ENCODE measurements at regions not wholly inside any gene's neighbourhood (a gene's known extent, or its start where the extent isn't known, plus 50 kb on each side); places are given as distances from the start of the nearest gene placed in this dataset.

- DNase-seq = no peak
Measured at GRCh38 chr7:46549892-46550639, 629.0 kb upstream of the IGFBP3 start.

DNA sequence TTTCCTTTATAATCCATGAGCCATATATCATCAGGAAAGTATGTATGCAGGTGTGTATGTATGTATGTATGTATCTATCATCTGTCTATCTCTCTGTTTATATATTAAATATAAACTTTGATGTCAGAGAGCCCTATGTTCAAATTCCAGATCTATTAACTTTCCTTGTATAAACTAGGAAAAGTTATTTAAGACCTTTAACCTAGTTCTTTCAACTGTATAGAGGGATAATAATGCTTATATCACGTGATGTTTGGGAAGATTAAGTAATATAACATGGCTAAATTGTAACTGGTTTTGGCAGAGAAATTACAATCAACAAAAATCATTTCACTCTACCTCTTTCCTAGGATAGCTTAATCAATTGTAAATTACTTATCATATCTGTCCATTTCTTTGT, 628.3 kb upstream of the IGFBP3 start:
- no peak for DNase-seq

- DNase-seq = no peak
Measured at GRCh38 chr7:46547044-46547443, 626.0 kb upstream of the IGFBP3 start.

DNA sequence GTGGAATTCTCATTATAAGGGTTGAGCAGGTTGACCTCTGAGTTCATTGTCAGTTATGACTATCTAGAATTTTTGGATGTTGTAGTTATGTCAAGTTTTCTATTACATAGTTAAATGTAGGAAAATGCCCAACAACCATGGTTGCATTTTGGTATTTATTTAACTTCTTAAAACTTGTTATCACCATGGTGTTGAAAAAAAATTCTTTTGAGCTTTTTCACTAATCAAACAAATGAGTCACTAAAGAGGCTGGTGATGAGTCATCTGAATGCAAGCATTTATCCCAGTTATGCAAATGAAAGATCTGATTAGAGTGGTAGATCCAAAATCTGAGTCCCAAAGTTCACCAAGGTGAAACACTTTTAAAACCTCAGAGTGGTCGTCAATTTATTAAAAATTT, 624.7 kb upstream of the IGFBP3 start:
- no peak for DNase-seq

DNA sequence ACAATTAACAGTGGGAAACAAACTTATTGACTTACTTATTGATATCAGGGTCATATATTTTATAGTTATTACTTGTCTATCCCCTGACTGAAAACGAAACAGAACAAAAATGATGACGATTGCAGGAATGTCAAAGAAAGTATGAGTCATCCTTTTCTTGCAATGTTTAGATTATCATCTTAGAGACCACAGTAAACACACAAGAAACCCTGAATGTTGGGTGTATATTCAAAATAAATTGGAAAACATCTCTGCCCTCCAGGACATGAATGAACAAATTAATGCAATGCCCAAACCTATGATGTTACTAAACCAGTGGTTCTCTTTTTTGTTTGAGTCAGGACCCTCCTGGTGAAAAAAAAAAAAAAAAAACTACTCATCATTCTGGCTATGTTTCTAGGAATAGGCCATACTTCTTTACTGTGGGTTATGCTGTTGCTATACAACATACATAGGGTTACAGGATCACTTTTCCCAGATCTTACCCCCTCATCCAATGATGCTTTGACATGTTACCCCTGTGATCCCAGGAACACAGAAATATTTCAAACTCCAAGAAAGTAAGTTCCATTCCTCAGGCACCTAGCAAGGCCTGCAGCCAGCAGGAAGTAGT, 623.4 kb upstream of the IGFBP3 start:
- no peak for DNase-seq

- DNase-seq = no peak
Measured at GRCh38 chr7:46542076-46542475, 621.0 kb upstream of the IGFBP3 start.

- no peak for DNase-seq
Measured at GRCh38 chr7:46539892-46540483, 618.9 kb upstream of the IGFBP3 start.

- no peak for DNase-seq
Measured at GRCh38 chr7:46537191-46537905, 616.3 kb upstream of the IGFBP3 start.

DNA sequence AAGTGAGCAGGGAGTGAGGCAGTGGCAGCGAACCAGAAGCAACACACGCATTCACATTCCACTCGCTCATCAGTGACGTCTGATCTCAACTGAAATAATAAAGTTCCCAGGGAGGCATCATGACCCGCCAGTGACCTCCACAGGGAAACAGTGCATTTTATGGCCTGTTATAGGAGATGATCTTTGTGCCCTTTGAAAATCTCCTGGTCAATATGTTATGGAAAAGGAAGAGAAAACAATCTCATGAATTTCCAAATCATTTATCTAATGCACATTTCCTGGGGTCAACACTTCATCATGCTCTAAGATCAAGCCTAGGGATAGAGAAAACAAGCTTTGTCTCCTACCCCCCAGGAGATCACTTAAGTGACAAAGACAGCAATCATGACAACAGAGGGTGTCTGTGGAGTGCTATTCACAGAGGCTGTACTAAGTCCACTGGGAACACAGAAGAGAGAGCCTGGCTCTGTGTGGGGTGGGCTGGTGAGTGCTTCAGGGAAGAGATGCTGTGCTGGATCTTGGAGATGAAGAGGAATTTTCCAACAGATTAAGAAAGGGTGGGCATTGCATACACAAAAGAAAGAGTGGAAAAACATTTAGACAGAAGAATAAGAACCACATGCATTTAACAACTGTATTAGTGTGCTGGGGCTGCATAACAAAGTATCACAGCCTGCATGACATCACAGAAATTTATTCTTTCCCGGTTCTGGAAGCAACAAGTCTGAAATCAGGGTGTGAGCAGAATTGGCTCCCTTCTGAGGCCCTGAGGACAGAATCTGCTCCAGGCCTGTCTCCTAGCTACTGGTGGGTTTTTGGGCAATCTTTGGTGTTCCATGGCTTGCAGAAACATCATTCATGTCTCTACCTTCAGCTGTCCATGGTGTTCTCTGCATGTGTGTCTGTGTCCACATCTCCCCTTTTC, 613.9 kb upstream of the IGFBP3 start:
- DNase-seq = no peak

- no peak for DNase-seq
Measured at GRCh38 chr7:46533946-46534345, 612.9 kb upstream of the IGFBP3 start.

GRCh38 chr7:46532571-46532970, 611.5 kb upstream of the IGFBP3 start:
- no peak for DNase-seq

DNA sequence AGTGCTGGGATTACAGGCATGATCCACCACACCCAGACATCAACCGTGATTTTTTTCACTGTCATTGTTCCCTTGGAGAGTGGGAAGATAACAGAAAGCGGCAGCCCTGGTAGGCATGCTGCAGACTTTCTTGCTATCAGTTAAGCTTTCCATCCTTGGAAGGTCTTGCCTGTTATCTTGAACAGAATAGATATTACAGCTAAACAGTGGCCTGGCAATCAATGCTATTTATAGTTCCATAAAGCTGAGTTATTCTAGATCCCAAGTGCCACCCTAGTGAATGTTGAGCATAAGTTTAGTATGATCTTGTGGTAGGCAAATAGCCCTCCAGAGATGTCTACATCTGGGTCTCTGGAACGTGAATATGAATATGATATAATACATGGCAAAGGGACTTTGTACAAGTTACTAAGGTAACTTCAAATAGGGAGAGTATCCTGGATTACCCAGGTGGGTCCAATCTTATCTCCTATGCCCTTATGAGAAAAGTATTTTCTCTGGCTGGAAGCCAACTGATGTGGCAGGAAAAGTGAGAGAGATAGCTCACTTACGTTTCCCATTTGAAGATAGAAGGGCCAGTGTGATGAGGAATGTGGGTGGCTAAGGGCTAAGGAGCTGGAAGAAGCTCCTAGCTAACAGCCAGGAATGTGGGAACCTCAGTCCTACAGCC, 609.1 kb upstream of the IGFBP3 start:
- DNase-seq = no peak

DNA sequence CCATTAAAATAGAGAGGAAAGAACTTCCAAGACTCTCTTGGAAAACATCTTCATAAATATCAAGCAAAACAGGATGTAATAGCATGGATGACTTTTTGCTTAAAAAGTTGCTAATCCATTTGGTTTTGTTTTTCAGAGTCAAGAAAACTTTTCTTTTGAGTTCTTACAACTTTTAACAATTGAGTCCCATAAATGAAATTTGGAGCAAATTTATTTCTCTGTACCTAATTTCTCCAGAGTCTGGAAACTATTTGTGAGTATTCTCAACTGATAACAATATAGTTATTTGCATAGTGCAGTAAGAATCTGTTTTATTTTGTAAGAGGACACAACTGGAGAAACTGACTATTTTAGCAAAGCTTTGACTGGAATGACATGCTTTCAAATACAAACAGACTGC, 606.3 kb upstream of the IGFBP3 start:
- DNase-seq = no peak

- no peak for DNase-seq
Measured at GRCh38 chr7:46525876-46526275, 604.8 kb upstream of the IGFBP3 start.

DNA sequence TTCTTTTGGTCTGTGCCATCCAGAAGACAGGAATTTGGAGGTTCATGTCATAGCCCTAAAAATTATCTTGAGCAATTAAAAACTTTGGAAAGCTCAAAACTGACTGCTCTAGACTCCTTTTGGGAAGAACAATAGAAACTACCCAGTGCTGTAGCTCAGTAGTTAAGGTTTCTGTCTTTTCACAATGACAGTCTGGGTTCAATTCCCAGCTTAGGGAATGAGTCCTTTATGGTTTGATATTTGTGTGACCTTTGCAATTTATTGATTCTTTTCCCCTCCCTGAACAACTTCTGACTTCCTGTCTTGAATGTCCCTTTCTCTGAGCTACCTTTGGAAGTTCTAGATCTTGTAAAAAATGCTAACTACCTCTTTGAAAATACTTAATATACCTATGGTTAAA, 603.3 kb upstream of the IGFBP3 start:
- DNase-seq = no peak

DNA sequence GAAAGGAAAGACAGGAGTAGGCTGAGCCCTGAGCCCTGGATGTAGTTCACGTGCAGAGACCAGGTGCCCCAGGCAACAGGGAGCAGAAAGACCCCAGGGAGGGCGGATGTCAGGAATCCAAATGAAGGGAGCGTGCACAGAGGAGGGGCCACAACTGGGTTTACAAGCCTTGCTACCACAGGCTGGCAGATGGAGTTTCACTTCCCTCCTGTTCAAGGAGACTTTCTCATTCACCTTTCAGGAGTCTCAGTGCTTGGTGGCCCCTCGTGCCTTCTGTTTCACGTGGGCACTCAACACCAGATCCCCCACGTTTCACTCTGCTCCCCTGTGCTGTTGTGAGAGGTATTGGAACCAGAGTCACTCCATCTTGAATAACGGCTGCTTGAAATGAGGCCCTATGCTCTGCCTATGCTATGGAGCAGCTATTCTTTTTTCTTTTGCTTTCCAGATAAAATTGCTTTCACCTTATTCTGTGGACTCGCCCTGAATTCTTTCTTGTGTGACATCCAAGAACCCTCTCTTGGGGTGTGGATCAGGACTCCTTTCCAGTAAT, 601.4 kb upstream of the IGFBP3 start:
- no peak for DNase-seq

DNA sequence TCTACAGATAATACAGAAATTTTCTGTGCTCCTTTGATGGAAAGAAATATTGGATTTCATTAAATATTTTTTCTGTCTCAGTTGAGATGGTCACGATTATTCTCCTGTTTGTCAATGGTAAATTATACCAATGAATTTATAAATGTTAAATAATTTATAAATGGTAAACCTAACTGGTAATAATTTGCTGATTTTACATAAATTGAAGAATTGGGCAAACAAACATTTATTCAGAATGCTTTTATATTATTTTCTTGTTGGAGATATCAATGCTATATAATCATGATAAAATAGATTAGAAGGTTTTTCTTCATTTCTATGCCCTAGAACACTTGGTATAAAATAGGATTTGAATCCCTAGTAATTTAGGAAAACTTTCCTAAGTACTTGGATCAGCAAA, 597.6 kb upstream of the IGFBP3 start:
- no peak for DNase-seq

- DNase-seq = no peak
Measured at GRCh38 chr7:46515844-46516590, 594.9 kb upstream of the IGFBP3 start.

DNA sequence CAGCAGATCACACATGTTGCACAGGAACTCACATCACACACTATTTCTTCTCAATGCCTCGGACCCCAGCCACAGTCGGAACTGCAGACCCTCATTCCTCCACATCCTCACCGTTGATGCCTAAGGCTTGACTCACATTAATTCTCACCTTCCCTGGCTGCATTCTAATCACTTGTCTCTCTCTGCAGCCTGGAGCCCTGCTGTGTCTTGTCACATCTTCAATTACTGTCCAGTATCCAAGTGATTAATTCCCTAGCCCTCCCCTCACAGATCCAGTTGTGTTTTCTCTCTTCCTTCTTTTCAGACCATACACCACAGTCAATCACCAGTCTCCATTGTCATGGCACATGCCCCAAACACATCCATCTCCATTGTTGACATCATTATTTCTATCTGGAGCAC, 592.4 kb upstream of the IGFBP3 start:
- no peak for DNase-seq
